ENCODE measurements at regions not wholly inside any gene's neighbourhood (a gene's known extent, or its start where the extent isn't known, plus 50 kb on each side); places are given as distances from the start of the nearest gene placed in this dataset.

DNA sequence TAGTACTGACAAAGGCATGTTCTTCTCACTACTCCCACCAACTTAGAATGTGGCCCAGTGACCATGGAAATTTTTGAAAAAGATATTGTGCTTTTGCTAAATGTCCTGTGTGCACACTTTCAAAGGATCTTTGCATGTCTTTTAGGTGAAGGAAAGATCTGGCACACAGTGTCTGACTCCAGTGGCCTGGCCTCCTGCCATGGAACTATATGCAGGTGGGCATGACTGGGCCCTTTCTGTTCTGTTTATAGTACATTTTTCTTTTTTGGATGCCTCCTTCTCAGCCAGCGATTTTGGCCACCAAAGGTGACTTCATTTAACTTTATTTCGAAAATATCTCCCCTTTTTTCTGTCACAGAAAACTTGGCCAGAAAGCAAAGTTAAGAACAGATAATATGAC is 999.7 kb upstream of the PIK3C3 start:
- TF ChIP-seq POLR2A (IDR thresholded peaks at IDR 0.05) (no peak), CTCF (IDR thresholded peaks at IDR 0.05) (no peak)

Measured in Peyer's patch (tissue), 4 donors.